GM18499 (cell line): ENCODE measurements at regions not wholly inside any gene's neighbourhood (a gene's known extent, or its start where the extent isn't known, plus 50 kb on each side); places are given as distances from the start of the nearest gene placed in this dataset.

ENCODE experiments used
- ATAC-seq: cut with Tn5 transposase; IDR thresholded peaks from one replicate; pipeline ENCODE4 v1.9.1; 2021; ENCODE audit warnings: moderate number of reproducible peaks; ENCODE audit not compliant: insufficient read depth, unreplicated experiment

DNA sequence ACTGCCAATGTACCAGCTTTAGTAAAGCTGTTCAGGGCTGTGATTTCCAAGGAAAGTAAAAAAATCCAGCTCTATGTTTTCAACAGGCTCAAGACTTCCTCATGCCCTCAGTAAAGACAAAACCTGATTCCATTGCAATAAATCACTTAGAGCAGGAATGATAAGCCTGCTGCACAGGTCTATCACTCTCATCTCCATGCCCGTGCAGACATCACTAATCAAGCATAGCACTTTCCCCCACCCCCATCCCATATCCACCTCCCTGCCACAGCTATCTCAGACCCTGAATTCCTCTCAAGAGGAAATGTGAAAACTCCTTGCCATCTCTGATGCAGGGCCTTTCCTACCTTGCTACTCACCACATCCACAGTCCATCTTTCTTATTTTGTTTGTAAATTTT is 554.9 kb downstream of the MAFB start:
- no peak for ATAC-seq

- no peak for ATAC-seq
These were observed 568.2 kb downstream of the MAFB start for GRCh38 chr20:40120827-40121226.

DNA sequence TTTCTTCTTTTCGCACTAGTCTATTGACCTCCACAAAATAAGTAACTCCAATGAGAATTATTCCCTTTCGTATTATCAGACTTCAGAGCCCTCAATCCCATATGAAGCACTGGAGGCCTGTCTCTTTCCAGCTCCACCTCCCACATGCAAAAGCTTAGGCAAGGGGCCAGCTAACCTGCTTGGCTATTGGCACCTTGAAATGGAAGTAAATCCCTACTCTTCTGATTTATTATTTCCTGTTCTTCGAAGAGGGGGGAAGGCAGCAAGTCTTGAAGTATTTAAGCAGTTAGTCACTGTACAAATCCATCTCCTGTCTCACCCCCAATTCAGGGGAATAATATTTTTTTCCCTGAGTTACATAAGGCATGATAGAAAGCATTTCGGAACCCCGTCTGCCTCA is 577.8 kb downstream of the MAFB start:
- ATAC-seq: no peak

GRCh38 chr20:40110311-40110831 is 578.7 kb downstream of the MAFB start:
- ATAC-seq: no peak

DNA sequence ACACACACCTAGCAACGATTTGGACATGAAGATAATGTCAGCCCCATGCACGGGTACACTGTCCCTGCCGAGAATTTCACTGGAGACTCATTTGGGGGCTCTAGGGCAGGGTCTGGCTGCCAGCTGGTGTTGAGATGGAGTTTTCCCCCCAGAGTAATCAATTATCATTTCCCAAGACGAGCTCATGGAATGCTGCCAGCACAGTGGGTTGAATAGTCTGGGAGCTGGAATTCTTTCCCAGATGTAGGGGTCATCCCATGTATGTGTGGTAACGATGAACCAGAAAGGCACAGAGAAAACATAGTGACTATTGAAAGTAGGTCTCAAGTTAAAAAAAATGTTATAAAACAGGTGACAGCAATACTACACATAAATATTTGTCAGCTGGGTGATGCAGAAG is 579.9 kb downstream of the MAFB start:
- no peak for ATAC-seq

- no peak for ATAC-seq
These were observed 580.7 kb downstream of the MAFB start for GRCh38 chr20:40108321-40108720.

DNA sequence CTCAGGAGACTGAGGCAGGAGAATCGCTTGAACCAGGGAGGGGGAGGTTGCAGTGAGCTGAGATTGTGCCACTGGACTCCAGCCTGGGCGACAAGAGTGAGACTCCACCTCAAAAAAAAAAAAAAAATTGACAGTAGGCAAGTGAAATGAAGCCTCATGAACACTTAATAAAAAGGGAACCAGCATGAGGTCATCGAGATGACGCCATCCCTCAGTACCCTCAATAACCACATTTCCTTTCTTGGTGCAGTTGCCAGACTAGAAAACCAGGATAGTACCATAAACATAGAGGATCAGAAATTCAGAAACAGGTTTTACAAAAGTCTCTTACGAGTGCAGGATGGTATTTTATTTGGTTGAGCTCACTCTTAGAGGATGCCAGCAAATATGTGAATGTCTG is 584.1 kb downstream of the MAFB start:
- ATAC-seq: no peak

DNA sequence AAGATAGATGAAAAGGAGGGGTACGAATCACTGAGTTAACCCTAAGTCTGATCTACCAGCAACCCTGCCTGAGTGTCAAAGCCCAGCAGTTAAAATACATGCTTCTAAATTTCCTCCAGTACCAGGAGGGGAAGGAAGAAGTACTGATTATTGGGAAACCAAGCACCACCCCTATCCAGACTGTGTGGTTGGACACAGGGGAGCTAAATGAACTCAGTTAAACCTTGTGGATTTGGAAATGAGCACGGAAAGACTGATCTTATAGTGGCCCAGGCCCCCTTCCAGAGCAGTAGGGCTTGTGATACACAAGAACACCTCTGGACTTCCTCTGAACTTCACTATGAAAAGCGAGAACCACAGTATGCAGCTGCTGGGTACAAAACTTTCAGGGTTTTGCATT is 585.6 kb downstream of the MAFB start:
- ATAC-seq: no peak

- no peak for ATAC-seq
These were observed 587.5 kb downstream of the MAFB start for GRCh38 chr20:40101560-40101959.

GRCh38 chr20:40100261-40100660 is 588.8 kb downstream of the MAFB start:
- ATAC-seq: no peak

DNA sequence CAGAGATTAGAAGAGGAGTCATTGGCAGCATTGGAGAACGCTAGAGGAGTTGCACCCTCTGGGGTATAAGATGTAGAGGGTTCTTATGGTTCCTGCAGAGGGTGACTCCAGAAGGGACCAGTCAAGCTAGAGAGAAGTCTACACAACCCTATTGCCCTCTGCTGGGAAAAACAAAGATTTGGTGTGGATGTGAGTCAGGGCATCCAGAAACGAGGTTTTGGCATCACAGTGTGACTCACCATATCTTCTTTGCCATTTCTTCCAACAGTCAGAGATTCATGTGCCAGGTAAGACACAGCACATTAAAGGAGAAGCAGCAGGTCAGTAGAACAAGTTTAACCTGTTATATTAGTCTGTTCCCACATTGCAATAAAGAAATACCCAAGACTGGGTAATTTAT is 598.8 kb downstream of the MAFB start:
- no peak for ATAC-seq

DNA sequence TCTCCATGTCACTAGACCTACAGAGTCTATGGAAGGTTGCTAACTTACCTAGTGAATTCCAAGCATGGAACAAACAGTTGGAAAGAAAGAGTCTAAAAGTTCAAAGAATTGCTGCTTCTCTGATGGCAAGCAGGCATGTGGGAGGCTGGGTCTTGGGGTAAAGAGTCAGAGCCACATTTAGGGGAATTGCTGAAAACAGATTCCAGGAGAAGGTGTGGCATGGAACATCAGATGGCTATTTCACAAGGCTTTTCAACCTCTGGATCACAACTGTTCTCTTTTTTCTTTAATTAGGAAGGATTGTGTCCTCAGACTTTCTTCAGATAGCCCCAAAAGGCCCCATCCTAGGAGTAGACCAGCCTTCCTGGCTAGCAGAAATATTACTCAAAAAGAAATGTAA is 601.5 kb downstream of the MAFB start:
- no peak for ATAC-seq

GRCh38 chr20:40085513-40085912 is 603.5 kb downstream of the MAFB start:
- ATAC-seq: no peak

- no peak for ATAC-seq
These were observed 606.6 kb downstream of the MAFB start for GRCh38 chr20:40082436-40082835.

- no peak for ATAC-seq
These were observed 607.4 kb downstream of the MAFB start for GRCh38 chr20:40081653-40082052.

DNA sequence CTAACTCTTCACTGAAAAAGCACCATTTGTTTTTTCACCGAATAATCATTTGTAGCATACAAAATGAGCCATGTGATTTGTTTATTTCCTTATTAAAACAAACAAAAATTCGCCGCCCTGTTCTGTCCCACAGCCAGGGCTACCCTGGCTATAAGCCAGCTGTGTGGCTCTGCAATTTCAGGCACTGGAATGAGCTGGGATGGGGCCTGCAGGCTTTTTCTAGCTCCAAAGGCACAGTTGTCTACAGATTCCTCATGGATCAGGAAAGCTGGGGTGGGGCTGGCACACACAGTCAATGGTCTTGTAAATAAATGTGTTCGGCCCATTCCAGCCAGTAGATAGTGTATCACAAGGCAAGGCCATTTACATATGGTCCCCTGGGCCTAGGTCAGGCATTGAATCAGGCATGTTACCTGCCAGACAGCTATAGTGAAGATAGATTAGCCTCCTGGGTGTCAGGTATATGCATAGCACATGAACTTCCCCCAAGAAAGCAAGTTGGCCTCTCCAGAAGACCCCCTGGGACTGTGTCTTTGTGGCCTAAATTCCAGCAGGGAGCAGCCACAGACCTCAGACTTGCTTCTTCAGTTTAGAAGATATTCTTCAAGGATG is 608.9 kb downstream of the MAFB start:
- ATAC-seq: no peak

DNA sequence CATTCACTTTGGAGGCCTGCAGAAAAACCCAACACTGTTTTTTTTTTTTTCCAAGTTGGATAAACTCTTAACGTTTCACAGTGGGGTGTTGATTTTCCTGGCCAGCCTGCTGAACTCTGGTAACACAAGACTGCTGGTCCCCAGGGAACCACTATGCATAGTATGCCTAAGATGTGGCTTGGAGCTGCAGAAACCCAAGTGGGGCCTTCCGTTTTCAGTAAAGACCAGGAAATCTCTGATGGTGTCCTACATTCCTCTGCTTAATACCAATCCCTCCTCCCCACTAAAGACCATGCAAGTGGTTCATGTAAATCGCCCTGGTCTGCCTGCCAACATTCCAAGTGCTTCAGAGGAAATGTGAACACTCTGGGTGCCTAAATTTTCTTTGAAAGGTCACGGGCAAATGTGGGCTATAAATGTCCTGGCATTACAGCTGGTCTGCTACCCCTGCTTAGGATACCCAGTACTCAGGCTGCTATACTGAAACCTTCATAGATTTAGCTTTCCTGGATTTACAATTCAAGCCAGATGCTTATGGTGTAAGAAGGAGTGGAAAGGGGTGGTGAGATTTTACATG is 615.4 kb downstream of the MAFB start:
- no peak for ATAC-seq

DNA sequence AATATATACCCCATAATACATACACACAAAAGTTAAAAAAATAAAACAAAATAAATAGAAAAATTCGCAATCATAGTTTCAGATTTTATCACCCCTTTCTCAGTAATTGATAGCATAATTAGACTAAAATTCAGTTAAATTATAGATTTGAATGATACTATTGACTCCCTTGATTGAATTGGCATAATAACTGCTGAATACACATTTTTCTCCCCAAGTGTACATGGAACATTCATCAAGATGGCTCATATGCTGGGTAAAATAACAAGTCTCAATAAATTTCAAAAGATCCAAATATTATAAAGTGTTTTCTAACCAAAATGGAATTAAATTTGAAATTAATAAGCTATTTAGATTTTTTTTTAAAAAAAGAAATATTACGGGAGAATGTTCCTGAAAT is 616.1 kb downstream of the MAFB start:
- ATAC-seq: no peak

DNA sequence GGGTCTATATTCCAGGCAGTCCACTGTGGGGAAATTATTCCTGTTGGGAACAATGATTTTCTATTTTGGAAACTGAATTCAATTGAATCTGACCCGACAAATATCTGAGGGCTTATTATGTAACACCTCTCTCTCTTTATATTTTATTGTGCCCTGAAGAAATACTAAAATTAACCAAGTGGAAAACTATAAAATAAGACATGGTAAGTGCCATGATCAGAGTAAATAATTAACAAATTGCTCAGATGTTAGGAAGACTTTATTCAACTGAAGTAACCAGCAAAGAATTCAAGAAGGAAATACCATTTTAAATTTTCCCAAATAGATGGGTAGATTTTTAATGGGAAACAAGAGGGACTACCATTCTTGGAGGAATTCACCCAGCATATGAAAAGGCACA is 632.9 kb downstream of the MAFB start:
- no peak for ATAC-seq

DNA sequence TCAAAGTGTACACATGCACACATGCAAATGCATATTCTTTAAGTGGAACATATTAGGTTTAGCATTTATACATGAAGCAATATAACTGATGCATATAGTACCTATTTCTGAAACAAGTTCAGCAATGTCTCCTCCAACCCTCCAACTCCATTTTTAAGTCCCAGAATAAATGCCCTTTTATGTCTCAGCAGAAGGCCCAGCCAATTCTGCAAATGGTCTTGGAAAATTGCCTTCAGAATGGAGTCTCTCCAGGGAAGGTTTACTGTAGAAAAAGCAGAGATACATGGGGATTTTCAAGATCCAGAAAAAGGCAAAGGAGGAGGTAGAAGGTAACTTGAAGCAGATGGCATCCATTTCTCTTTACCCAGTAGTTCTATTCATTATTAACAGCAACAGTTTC is 633.3 kb downstream of the MAFB start:
- ATAC-seq: no peak

DNA sequence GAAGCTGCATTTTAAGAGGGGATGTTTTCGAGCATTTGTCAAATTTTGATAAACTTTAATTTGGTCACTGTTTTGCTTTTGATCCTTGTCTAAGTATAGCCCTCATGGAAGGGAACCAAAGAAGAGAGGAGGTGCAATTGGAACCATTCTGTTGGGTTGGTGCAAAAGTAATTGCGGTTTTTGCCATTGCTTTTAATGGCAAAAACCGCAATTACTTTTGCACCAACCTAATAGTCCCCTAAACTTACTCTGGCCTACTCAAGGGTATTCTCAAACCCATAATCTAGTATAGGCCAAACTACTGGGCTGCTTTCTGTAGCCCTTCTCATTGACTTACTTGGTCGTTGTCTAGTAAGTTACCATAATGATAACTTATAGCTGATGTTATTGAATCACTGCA is 634.7 kb downstream of the MAFB start:
- no peak for ATAC-seq

GRCh38 chr20:40050596-40050995 is 638.4 kb downstream of the MAFB start:
- ATAC-seq: no peak
